Adrenal gland (tissue), 9 donors: ENCODE measurements at regions not wholly inside any gene's neighbourhood (a gene's known extent, or its start where the extent isn't known, plus 50 kb on each side); places are given as distances from the start of the nearest gene placed in this dataset.

Source experiments
- DNase-seq, 7 donors: peaks; one replicate each; pipeline ENCODE4 v3.0.0-alpha.2; 2019 to 2020
- H3K27ac ChIP-seq, 5 donors: fragments of 200-600 bp; sonication (generic) in 4 of 5; 1 replicate in 3 of 5; 2 replicates in 2 of 5; pipeline versions ENCODE4 v1.5.1 to v1.8.0; 2016 to 2020; ENCODE audit warnings: mild to moderate bottlenecking in 1 of 5
- H3K27me3 ChIP-seq: fragments of 200-600 bp; 2 replicates; pipeline ENCODE4 v1.8.0; 2021
- H3K36me3 ChIP-seq, 2 donors: fragments of 200-600 bp; replicated peaks in 1 of 2; 1 replicate in 1 of 2; 2 replicates in 1 of 2; pipeline versions ENCODE4 v1.5.1 to v1.8.0; 2018 to 2022
- H3K4me1 ChIP-seq, 2 donors: fragments of 200-600 bp; replicated peaks in 1 of 2; 1 replicate in 1 of 2; 2 replicates in 1 of 2; pipeline versions ENCODE4 v1.5.1 to v1.8.0; 2018 to 2021
- H3K4me3 ChIP-seq, 4 donors: fragments of 200-600 bp; sonication (generic) in 3 of 4; one replicate each; pipeline ENCODE4 v1.5.1; 2016 to 2018
- H3K9me3 ChIP-seq, 3 donors: fragments of 200-600 bp; sonication (generic) in 1 of 3; replicated peaks in 1 of 3; 1 replicate in 2 of 3; 2 replicates in 1 of 3; pipeline versions ENCODE4 v1.5.1 to v1.8.0; 2016 to 2021
- CTCF ChIP-seq, 6 experiments: fragments of 450-650 bp in 4 of 6; fragments of 200-600 bp in 2 of 6; sonication (generic) in 1 of 6; IDR thresholded peaks; 1 replicate in 5 of 6; 2 replicates in 1 of 6; pipeline versions ENCODE4 v1.5.1 to v1.8.0; 2016 to 2021; ENCODE audit warnings: antibody characterized with exemption in 6 of 6, mild to moderate bottlenecking in 2 of 6, moderate library complexity in 1 of 6
- POLR2A ChIP-seq, 2 donors: fragments of 450-650 bp; IDR thresholded peaks; one replicate each; pipeline ENCODE4 v1.6.1; 2017; ENCODE audit warnings: antibody characterized with exemption in 2 of 2, mild to moderate bottlenecking in 2 of 2, moderate library complexity in 1 of 2
- WGBS, 4 donors: extraction: QIAGEN DNeasy Blood & Tissue Kit in 2 of 4; methylation state at CpG; one replicate each; pipeline versions ENCODE4 v1.1.5 to v1.1.7; 2013 to 2017; 5-methylcytosine and 5-hydroxymethylcytosine counted together
- intact Hi-C, 2 donors: fragments of 100-400 bp; cut with DNase I; formaldehyde crosslinking; loops; one replicate each; pipeline versions ENCODE4 v1.14.1 to v1.15.0; 2022 to 2023
- donor health status: healthy with polysubstance abuse.
- donor health status: Bipolar disorder and iron deficiency.
- donor health status: DM: yes; HTN: yes; CAD: no.
- donor health status: DM: no; HTN: no; CAD: no.
- donor health status: DM: no; HTN: no; CAD: no.

- Histone ChIP-seq H3K9me3 (no peaks in the 10 kb centered on the region), H3K27ac (no peak overlapping the region), H3K4me3 (no peak overlapping the region), H3K4me1 (no peaks in the 10 kb centered on the region), H3K27me3 (no peaks in the 10 kb centered on the region), H3K36me3 (no peaks in the 10 kb centered on the region)
- no peak for DNase-seq
- no peak for TF ChIP-seq CTCF (IDR thresholded peaks at IDR 0.05)
- TF ChIP-seq POLR2A (IDR thresholded peaks at IDR 0.05): no peak
- WGBS, 4 donors: 49 to 78% (median 64%) methylated on average over 2 of the region's 2 CpGs
- intact Hi-C loops: no loop called here
These were observed 91.2 kb upstream of the GPR141 start for GRCh38 chr7:37592366-37592765.

- intact Hi-C loops: no loop called here
- Histone ChIP-seq H3K27ac (no peak overlapping the region), H3K9me3 (no peaks in the 10 kb centered on the region), H3K4me3 (no peak overlapping the region), H3K4me1 (no peaks in the 10 kb centered on the region), H3K27me3 (no peaks in the 10 kb centered on the region), H3K36me3 (no peaks in the 10 kb centered on the region)
- DNase-seq: no peak
- TF ChIP-seq POLR2A (IDR thresholded peaks at IDR 0.05): no peak
- TF ChIP-seq CTCF (IDR thresholded peaks at IDR 0.05): no peak
- WGBS, 4 donors: 67 to 90% (median 81%) methylated on average over 1 of the region's 1 CpG
These were observed 89.0 kb upstream of the GPR141 start for GRCh38 chr7:37594602-37595001.

GRCh38 chr7:37598824-37599223, 84.7 kb upstream of the GPR141 start:
- Histone ChIP-seq H3K9me3 (no peaks in the 10 kb centered on the region), H3K36me3 (no peaks in the 10 kb centered on the region), H3K27me3 (no peaks in the 10 kb centered on the region), H3K4me3 (no peak overlapping the region), H3K27ac (no peak overlapping the region), H3K4me1 (no peaks in the 10 kb centered on the region)
- no peak for TF ChIP-seq POLR2A (IDR thresholded peaks at IDR 0.05)
- no peak for TF ChIP-seq CTCF (IDR thresholded peaks at IDR 0.05)
- DNase-seq: no peak
- 41 to 46% (median 42%) methylated on average over 2 of the region's 2 CpGs for WGBS, 4 donors
- intact Hi-C loops: no loop called here

- Histone ChIP-seq H3K27ac (no peak overlapping the region), H3K4me3 (no peak overlapping the region), H3K4me1 (no peaks in the 10 kb centered on the region), H3K36me3 (no peaks in the 10 kb centered on the region), H3K27me3 (no peaks in the 10 kb centered on the region), H3K9me3 (no peaks in the 10 kb centered on the region)
- TF ChIP-seq POLR2A (IDR thresholded peaks at IDR 0.05): no peak
- TF ChIP-seq CTCF (IDR thresholded peaks at IDR 0.05): no peak
- 72 to 78% (median 76%) methylated on average over 6 of the region's 6 CpGs for WGBS, 4 donors
- intact Hi-C loops: no loop called here
- DNase-seq: no peak
These were observed 82.2 kb upstream of the GPR141 start for GRCh38 chr7:37601321-37601720.
